ENCODE measurements at regions not wholly inside any gene's neighbourhood (a gene's known extent, or its start where the extent isn't known, plus 50 kb on each side); places are given as distances from the start of the nearest gene placed in this dataset.

GRCh38 chr9:86798966-86799365 lies 148.3 kb downstream of the GAS1 start (continued):
- no peak for TF ChIP-seq PATZ1 (CRISPR knock-in tag; IDR thresholded peaks at IDR 0.05; ENCODE audit: borderline replicate concordance)
- no peak for TF ChIP-seq KAT2B (IDR thresholded peaks at IDR 0.05; ENCODE audit: low read depth, low read length)
- no peak for TF ChIP-seq ZNF445 (CRISPR knock-in tag; IDR thresholded peaks at IDR 0.05; ENCODE audit: low read depth)

- FAIRE-seq, result no peak
- WGBS (ENCODE audit: insufficient coverage, low coverage, missing lambda C conversion rate), result 0% methylated on average over 2 of the region's 2 CpGs
- TF ChIP-seq TAF9B (IDR thresholded peaks at IDR 0.05; ENCODE audit: partially characterized antibody) (no peak), GTF2E2 (tag; IDR thresholded peaks at IDR 0.05) (no peak), TAF1 (IDR thresholded peaks at IDR 0.05; ENCODE audit: control insufficient read depth, extremely low read depth, insufficient read depth, low read length, severe bottlenecking) (no peak), CREB3L1 (IDR thresholded peaks at IDR 0.05; ENCODE audit: borderline replicate concordance, low read depth) (no peak), CHAMP1 (IDR thresholded peaks at IDR 0.05) (no peak), ETV6 (IDR thresholded peaks at IDR 0.05; ENCODE audit: borderline replicate concordance in 1 of 2, low read depth in 2 of 2, low read length in 1 of 2) (no peak), ETV6 (CRISPR knock-in tag; IDR thresholded peaks at IDR 0.05; ENCODE audit: borderline replicate concordance) (no peak), BMI1 (IDR thresholded peaks at IDR 0.05; ENCODE audit: low read length) (no peak), ZNF3 (CRISPR knock-in tag; IDR thresholded peaks at IDR 0.05) (no peak), DEAF1 (CRISPR knock-in tag; IDR thresholded peaks at IDR 0.05) (no peak), ZNF146 (CRISPR knock-in tag; IDR thresholded peaks at IDR 0.05; ENCODE audit: unreplicated experiment) (no peak)
Measured at GRCh38 chr9:86796666-86797065, 150.6 kb downstream of the GAS1 start.

More at GRCh38 chr9:86796666-86797065, 150.6 kb downstream of the GAS1 start:
- Histone ChIP-seq H3K9ac (ENCODE audit: insufficient read depth in 1 of 2, low read depth in 2 of 2, low read length in 2 of 2) (no peak overlapping the region), H2AFZ (ENCODE audit: low read depth, low read length) (no peak overlapping the region), H3K4me1 (replicated peaks in 1 of 2; ENCODE audit: control insufficient read depth in 2 of 2, insufficient read depth in 2 of 2, low read length in 2 of 2) (no peaks in the 10 kb centered on the region), H3K79me2 (ENCODE audit: control insufficient read depth, insufficient read depth, low read length) (no peaks in the 10 kb centered on the region), H3K4me3 (no peak overlapping the region), H3K36me3 (ENCODE audit: control insufficient read depth, insufficient read depth, low read length) (no peaks in the 10 kb centered on the region), H3K9me1 (ENCODE audit: control insufficient read depth, insufficient read depth, low read length) (no peaks in the 10 kb centered on the region), H3K4me2 (ENCODE audit: insufficient read depth, low read length) (no peak overlapping the region), H4K20me1 (replicated peaks; ENCODE audit: control insufficient read depth, insufficient read depth, low read length) (no peaks in the 10 kb centered on the region), H3K9me3 (replicated peaks; ENCODE audit: control insufficient read depth, insufficient read depth, low read depth, low read length) (no peaks in the 10 kb centered on the region), H3K27me3 (ENCODE audit: control insufficient read depth in 2 of 2, insufficient read depth in 2 of 2, low read length in 2 of 2) (no peaks in the 10 kb centered on the region; a peak in 1 of 5 replicates), H3K27ac (ENCODE audit: extremely low read depth, low read depth, low read length) (no peak overlapping the region)
- DNase-seq (ENCODE audit: extremely low read depth in 1 of 4, low spot score in 3 of 4), result no peak
- ChIA-PET POLR2A (no interaction called here), CTCF (ENCODE audit: low intra/inter-chr PET ratio) (no interaction called here)
- in situ Hi-C loops (cut with MboI) (no loop called here), intact Hi-C loops (cut with micrococcal nuclease) (no loop called here)
- no TSS peak for BruUV-seq (replicated peaks)
- no peak for ATAC-seq

Measured in K562 (cell line).